SK-N-SH (cell line): ENCODE measurements at regions not wholly inside any gene's neighbourhood (a gene's known extent, or its start where the extent isn't known, plus 50 kb on each side); places are given as distances from the start of the nearest gene placed in this dataset.

Source experiments
- CTCF ChIA-PET: fragments of 300-600, 350-600 bp; formaldehyde crosslinking; extraction: SDS; loops from one replicate; lab custom pipeline; 2021; lab: Yijun Ruan, JAX
- POLR2A ChIA-PET: fragments of 350-600 bp; sonication (Branson Sonifier 250); formaldehyde crosslinking; extraction: SDS; loops from one replicate; lab custom pipeline; 2020; ENCODE audit warnings: antibody characterized with exemption, inconsistent platforms; lab: Yijun Ruan, JAX
- DNase-seq: peaks from one replicate; pipeline ENCODE4 v3.0.0; 2012
- H2AFZ ChIP-seq: fragments of 200-600 bp; sonication (generic); 2 replicates; pipeline ENCODE4 v1.8.1; 2016; ENCODE audit warnings: antibody characterized with exemption, mild to moderate bottlenecking, low read depth
- H3F3A ChIP-seq: fragments of 200-600 bp; sonication (generic); replicated peaks from 2 replicates; pipeline ENCODE3; 2016; ENCODE audit warnings: antibody characterized with exemption, mild to moderate bottlenecking; ENCODE audit not compliant: insufficient read depth
- H3K27ac ChIP-seq, 2 experiments: fragments of 200-500 bp in 1 of 2; fragments of 200-600 bp in 1 of 2; sonication (Bioruptor generic) in 1 of 2; sonication (generic), shearing (Covaris generic) in 1 of 2; 2 replicates each; pipeline versions ENCODE4 v1.5.1 to v1.6.1; 2014 to 2016; ENCODE audit warnings: low read depth in 2 of 2, inconsistent platforms in 1 of 2, low read length in 1 of 2, mild to moderate bottlenecking in 1 of 2, mixed read lengths in 1 of 2
- H3K27me3 ChIP-seq: fragments of 200-600 bp; sonication (generic), shearing (Covaris generic); 2 replicates; pipeline ENCODE4 v1.6.1; 2016; ENCODE audit warnings: mixed run types; ENCODE audit not compliant: insufficient read depth
- H3K36me3 ChIP-seq, 2 experiments: fragments of 200-500 bp in 1 of 2; fragments of 200-600 bp in 1 of 2; sonication (Bioruptor generic) in 1 of 2; sonication (generic) in 1 of 2; replicated peaks in 1 of 2; 2 replicates each; pipeline versions ENCODE3 to v1.5.1; 2014 to 2016; ENCODE audit warnings: low read length in 1 of 2, mild to moderate bottlenecking in 1 of 2; ENCODE audit not compliant: insufficient read depth in 2 of 2, control insufficient read depth in 1 of 2
- H3K4me1 ChIP-seq, 2 experiments: fragments of 200-500 bp in 1 of 2; fragments of 200-600 bp in 1 of 2; sonication (Bioruptor generic) in 1 of 2; sonication (generic), shearing (Covaris generic) in 1 of 2; 2 replicates each; pipeline versions ENCODE4 v1.5.1 to v1.6.1; 2014 to 2016; ENCODE audit warnings: low read depth in 1 of 2, low read length in 1 of 2, mixed run types in 1 of 2; ENCODE audit not compliant: insufficient read depth in 2 of 2, control insufficient read depth in 1 of 2
- H3K4me2 ChIP-seq: fragments of 200-600 bp; sonication (generic), shearing (Covaris generic); 2 replicates; pipeline ENCODE4 v1.6.1; 2017; ENCODE audit warnings: mixed run types
- H3K4me3 ChIP-seq, 2 experiments: fragments of 200-500 bp in 1 of 2; fragments of 200-600 bp in 1 of 2; sonication (Bioruptor generic) in 1 of 2; sonication (generic), shearing (Covaris generic) in 1 of 2; 2 replicates each; pipeline versions ENCODE4 v1.5.1 to v1.8.1; 2014 to 2016; ENCODE audit warnings: low read depth in 2 of 2, inconsistent platforms in 1 of 2, low read length in 1 of 2, mild to moderate bottlenecking in 1 of 2, mixed read lengths in 1 of 2, moderate library complexity in 1 of 2
- H3K79me2 ChIP-seq: fragments of 200-600 bp; sonication (generic); 2 replicates; pipeline ENCODE4 v1.8.1; 2017; ENCODE audit warnings: mild to moderate bottlenecking; ENCODE audit not compliant: insufficient read depth
- H3K9ac ChIP-seq: fragments of 200-600 bp; sonication (generic); 2 replicates; pipeline ENCODE4 v1.6.1; 2017; ENCODE audit warnings: mixed run types
- H3K9me2 ChIP-seq: fragments of 200-600 bp; sonication (generic); 2 replicates; pipeline ENCODE4 v1.6.1; 2017; ENCODE audit warnings: mixed run types
- H3K9me3 ChIP-seq: fragments of 200-600 bp; sonication (generic); 2 replicates; pipeline ENCODE4 v1.6.1; 2017; ENCODE audit warnings: mixed run types, mild to moderate bottlenecking, moderate library complexity
- H4K20me1 ChIP-seq: fragments of 200-600 bp; sonication (generic); 2 replicates; pipeline ENCODE4 v1.6.1; 2017; ENCODE audit warnings: mild to moderate bottlenecking, mixed run types; ENCODE audit not compliant: insufficient read depth
- CHD2 ChIP-seq: fragments of 150-350 bp; IDR thresholded peaks from 2 replicates; pipeline ENCODE4 v1.6.1; 2018; ENCODE audit warnings: low read length; ENCODE audit not compliant: partially characterized antibody
- ELF1 ChIP-seq: IDR thresholded peaks from 2 replicates; pipeline ENCODE4 v1.4.0; 2012
- EZH2phosphoT487 ChIP-seq: fragments of 200-600 bp; sonication (generic); IDR thresholded peaks from 2 replicates; pipeline ENCODE4 v1.6.1; 2017; ENCODE audit warnings: low read depth, mixed run types, mild to moderate bottlenecking, antibody characterized with exemption, moderate library complexity, borderline replicate concordance
- FOSL2 ChIP-seq: IDR thresholded peaks from 2 replicates; pipeline ENCODE4 v1.4.0; 2012; ENCODE audit warnings: low read depth, mild to moderate bottlenecking, moderate library complexity, borderline replicate concordance
- FOXJ3 ChIP-seq: sonication (generic); formaldehyde crosslinking; IDR thresholded peaks from 2 replicates; pipeline ENCODE4 v1.5.1; 2020; ENCODE audit warnings: mild to moderate bottlenecking, missing genetic modification reagents
- GABPA ChIP-seq: IDR thresholded peaks from 2 replicates; pipeline ENCODE4 v1.4.0; 2012; ENCODE audit warnings: low read depth, mild to moderate bottlenecking
- MAX ChIP-seq: IDR thresholded peaks from 2 replicates; pipeline ENCODE4 v1.4.0; 2012; ENCODE audit warnings: low read depth
- MEF2A ChIP-seq: IDR thresholded peaks from 2 replicates; pipeline ENCODE4 v1.4.0; 2012; ENCODE audit warnings: low read depth, borderline replicate concordance
- PBX3 ChIP-seq: IDR thresholded peaks from 2 replicates; pipeline ENCODE4; 2012
- POLR2AphosphoS5 ChIP-seq: IDR thresholded peaks from 2 replicates; pipeline ENCODE4 v1.6.1; 2012; ENCODE audit warnings: low read depth, low read length
- RCOR1 ChIP-seq: fragments of 150-350 bp; IDR thresholded peaks from 2 replicates; pipeline ENCODE4 v1.6.1; 2017; ENCODE audit warnings: antibody characterized with exemption, low read length
- RXRA ChIP-seq: IDR thresholded peaks from 2 replicates; pipeline ENCODE4 v1.4.0; 2012; ENCODE audit warnings: low read depth, mild to moderate bottlenecking, borderline replicate concordance
- SIN3A ChIP-seq: IDR thresholded peaks from 2 replicates; pipeline ENCODE4 v1.6.1; 2012; ENCODE audit warnings: low read depth, mild to moderate bottlenecking, low read length, moderate library complexity, borderline replicate concordance
- SMC3 ChIP-seq: IDR thresholded peaks from 2 replicates; pipeline ENCODE4 v1.6.1; 2012; ENCODE audit warnings: low read depth, low read length, improper control_type of control experiment
- TAF1 ChIP-seq: IDR thresholded peaks from 2 replicates; pipeline ENCODE4 v1.6.1; 2012; ENCODE audit warnings: low read depth, mild to moderate bottlenecking, low read length, moderate library complexity, borderline replicate concordance
- TCF12 ChIP-seq: IDR thresholded peaks from 2 replicates; pipeline ENCODE4 v1.4.0; 2012
- WGBS: methylation state at CpG from one replicate; pipeline ENCODE4 v1.1.6; 2017; ENCODE audit warnings: low lambda C conversion rate; 5-methylcytosine and 5-hydroxymethylcytosine counted together
- TF ChIP-seq, protein P1 (sequence below): fragments of 150-350 bp; IDR thresholded peaks from 2 replicates; pipeline ENCODE4 v1.6.1; 2017; ENCODE audit warnings: antibody characterized with exemption, low read length, low read depth, borderline replicate concordance
- TF ChIP-seq, protein P2 (sequence below): IDR thresholded peaks from 2 replicates; pipeline ENCODE4 v1.6.1; 2012; ENCODE audit warnings: mild to moderate bottlenecking, low read depth, low read length, moderate library complexity
- TF ChIP-seq, protein P3 (sequence below): IDR thresholded peaks from 2 replicates; pipeline ENCODE4 v1.4.0; 2012; ENCODE audit warnings: low read depth, borderline replicate concordance

DNA sequence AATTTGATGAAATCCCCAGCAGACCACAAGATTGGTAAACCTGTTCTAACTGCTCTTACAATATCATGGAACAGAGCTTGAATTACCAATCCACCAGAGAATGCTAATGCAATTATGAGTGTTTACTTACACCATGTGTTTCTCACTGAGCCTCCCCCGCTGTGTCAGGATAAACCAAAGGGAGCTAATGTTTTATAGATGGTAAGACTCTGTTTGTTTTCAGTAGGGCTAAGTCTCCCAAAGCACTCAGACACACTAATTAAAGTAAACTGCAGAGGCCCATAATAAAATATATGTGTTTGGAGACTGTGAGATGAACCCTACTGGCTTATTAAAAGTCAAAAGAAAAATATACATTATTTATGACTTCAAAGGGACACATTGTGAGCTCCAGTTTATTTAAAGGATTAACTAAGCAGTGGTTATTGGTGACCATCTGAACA lies 261.7 kb upstream of the FAM241A start:
- H3K27ac ChIP-seq, result no peak overlapping the region
- H3K27me3 ChIP-seq, result no peaks in the 10 kb centered on the region
- WGBS, result 0% methylated on average over 1 of the region's 1 CpG
- no peak overlapping the region for H3K4me3 ChIP-seq
- H3K4me2 ChIP-seq, result no peak overlapping the region
- DNase-seq, result no peak
- peaks cover 4% of the 10 kb centered on the region; the same call in 1 of the 2 replicates for H3K9me2 ChIP-seq
- no peak overlapping the region for H2AFZ ChIP-seq
- no peaks in the 10 kb centered on the region for H3K9me3 ChIP-seq
- no peaks in the 10 kb centered on the region for H3K4me1 ChIP-seq
- no peaks in the 10 kb centered on the region for H4K20me1 ChIP-seq
- ChIA-PET POLR2A (no interaction called here), CTCF (no interaction called here)
- no peaks in the 10 kb centered on the region for H3K36me3 ChIP-seq
- H3F3A ChIP-seq, result no peaks in the 10 kb centered on the region
- H3K9ac ChIP-seq, result no peak overlapping the region
- no peaks in the 10 kb centered on the region for H3K79me2 ChIP-seq
- no peak for TF ChIP-seq GABPA
- no peak for TF ChIP-seq TCF12
- TF ChIP-seq, protein P1, sequence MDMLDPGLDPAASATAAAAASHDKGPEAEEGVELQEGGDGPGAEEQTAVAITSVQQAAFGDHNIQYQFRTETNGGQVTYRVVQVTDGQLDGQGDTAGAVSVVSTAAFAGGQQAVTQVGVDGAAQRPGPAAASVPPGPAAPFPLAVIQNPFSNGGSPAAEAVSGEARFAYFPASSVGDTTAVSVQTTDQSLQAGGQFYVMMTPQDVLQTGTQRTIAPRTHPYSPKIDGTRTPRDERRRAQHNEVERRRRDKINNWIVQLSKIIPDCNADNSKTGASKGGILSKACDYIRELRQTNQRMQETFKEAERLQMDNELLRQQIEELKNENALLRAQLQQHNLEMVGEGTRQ, result no peak
- TF ChIP-seq EZH2phosphoT487, result no peak
- no peak for TF ChIP-seq POLR2AphosphoS5
- no peak for TF ChIP-seq FOSL2
- TF ChIP-seq SIN3A, result no peak
- TF ChIP-seq, protein P2, sequence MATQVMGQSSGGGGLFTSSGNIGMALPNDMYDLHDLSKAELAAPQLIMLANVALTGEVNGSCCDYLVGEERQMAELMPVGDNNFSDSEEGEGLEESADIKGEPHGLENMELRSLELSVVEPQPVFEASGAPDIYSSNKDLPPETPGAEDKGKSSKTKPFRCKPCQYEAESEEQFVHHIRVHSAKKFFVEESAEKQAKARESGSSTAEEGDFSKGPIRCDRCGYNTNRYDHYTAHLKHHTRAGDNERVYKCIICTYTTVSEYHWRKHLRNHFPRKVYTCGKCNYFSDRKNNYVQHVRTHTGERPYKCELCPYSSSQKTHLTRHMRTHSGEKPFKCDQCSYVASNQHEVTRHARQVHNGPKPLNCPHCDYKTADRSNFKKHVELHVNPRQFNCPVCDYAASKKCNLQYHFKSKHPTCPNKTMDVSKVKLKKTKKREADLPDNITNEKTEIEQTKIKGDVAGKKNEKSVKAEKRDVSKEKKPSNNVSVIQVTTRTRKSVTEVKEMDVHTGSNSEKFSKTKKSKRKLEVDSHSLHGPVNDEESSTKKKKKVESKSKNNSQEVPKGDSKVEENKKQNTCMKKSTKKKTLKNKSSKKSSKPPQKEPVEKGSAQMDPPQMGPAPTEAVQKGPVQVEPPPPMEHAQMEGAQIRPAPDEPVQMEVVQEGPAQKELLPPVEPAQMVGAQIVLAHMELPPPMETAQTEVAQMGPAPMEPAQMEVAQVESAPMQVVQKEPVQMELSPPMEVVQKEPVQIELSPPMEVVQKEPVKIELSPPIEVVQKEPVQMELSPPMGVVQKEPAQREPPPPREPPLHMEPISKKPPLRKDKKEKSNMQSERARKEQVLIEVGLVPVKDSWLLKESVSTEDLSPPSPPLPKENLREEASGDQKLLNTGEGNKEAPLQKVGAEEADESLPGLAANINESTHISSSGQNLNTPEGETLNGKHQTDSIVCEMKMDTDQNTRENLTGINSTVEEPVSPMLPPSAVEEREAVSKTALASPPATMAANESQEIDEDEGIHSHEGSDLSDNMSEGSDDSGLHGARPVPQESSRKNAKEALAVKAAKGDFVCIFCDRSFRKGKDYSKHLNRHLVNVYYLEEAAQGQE, result no peak
- TF ChIP-seq MAX, result no peak
- TF ChIP-seq ELF1, result no peak
- no peak for TF ChIP-seq RXRA
- no peak for TF ChIP-seq MEF2A
- no peak for TF ChIP-seq PBX3
- no peak for TF ChIP-seq RCOR1
- TF ChIP-seq, protein P3, sequence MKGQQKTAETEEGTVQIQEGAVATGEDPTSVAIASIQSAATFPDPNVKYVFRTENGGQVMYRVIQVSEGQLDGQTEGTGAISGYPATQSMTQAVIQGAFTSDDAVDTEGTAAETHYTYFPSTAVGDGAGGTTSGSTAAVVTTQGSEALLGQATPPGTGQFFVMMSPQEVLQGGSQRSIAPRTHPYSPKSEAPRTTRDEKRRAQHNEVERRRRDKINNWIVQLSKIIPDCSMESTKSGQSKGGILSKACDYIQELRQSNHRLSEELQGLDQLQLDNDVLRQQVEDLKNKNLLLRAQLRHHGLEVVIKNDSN, result no peak
- TF ChIP-seq FOXJ3, result no peak
- TF ChIP-seq CHD2, result no peak
- TF ChIP-seq SMC3, result no peak
- TF ChIP-seq TAF1, result no peak
